GM23338 (cell line): ENCODE measurements at regions not wholly inside any gene's neighbourhood (a gene's known extent, or its start where the extent isn't known, plus 50 kb on each side); places are given as distances from the start of the nearest gene placed in this dataset.

Experiments
- ATAC-seq: fragments of 200-7000 bp; cut with Tn5 transposase; 3 replicates; pipeline ENCODE4 v1.9.1; 2020
- DNase-seq: peaks from one replicate; pipeline ENCODE4 v3.0.0-alpha.2; 2015; ENCODE audit warnings: low spot score
- H2AFZ ChIP-seq: fragments of 200-600 bp; sonication (generic); 2 replicates; pipeline ENCODE4 v1.8.0; 2016; ENCODE audit warnings: antibody characterized with exemption, mild to moderate bottlenecking, moderate library complexity
- H3F3A ChIP-seq: fragments of 200-600 bp; sonication (generic); replicated peaks from 2 replicates; pipeline ENCODE4 v1.8.0; 2017; ENCODE audit warnings: antibody characterized with exemption, mixed run types, low read depth
- H3K27ac ChIP-seq: fragments of 200-600 bp; sonication (generic); 2 replicates; pipeline ENCODE4 v1.6.1; 2016; ENCODE audit warnings: low read depth
- H3K27me3 ChIP-seq: fragments of 200-600 bp; sonication (generic); 2 replicates; pipeline ENCODE4 v1.8.0; 2016; ENCODE audit warnings: mild to moderate bottlenecking, mixed run types, moderate library complexity; ENCODE audit not compliant: insufficient read depth
- H3K36me3 ChIP-seq: fragments of 200-600 bp; sonication (generic); 2 replicates; pipeline ENCODE4 v1.8.0; 2016; ENCODE audit warnings: mild to moderate bottlenecking; ENCODE audit not compliant: insufficient read depth
- H3K4me1 ChIP-seq: fragments of 200-600 bp; sonication (generic); 2 replicates; pipeline ENCODE4 v1.8.0; 2016; ENCODE audit warnings: mild to moderate bottlenecking, moderate library complexity; ENCODE audit not compliant: insufficient read depth
- H3K4me2 ChIP-seq: fragments of 200-600 bp; sonication (generic); 2 replicates; pipeline ENCODE4 v1.7.1; 2017; ENCODE audit warnings: mixed run types
- H3K4me3 ChIP-seq: fragments of 200-600 bp; sonication (generic); 2 replicates; pipeline ENCODE4 v1.6.1; 2016; ENCODE audit warnings: mixed run types
- H3K79me2 ChIP-seq: fragments of 200-600 bp; sonication (generic); replicated peaks from 2 replicates; pipeline ENCODE4 v1.8.0; 2017; ENCODE audit warnings: mild to moderate bottlenecking; ENCODE audit not compliant: insufficient read depth
- H3K9me2 ChIP-seq: fragments of 200-600 bp; sonication (generic); 2 replicates; pipeline ENCODE4 v1.8.0; 2017; ENCODE audit not compliant: insufficient read depth
- H4K20me1 ChIP-seq: fragments of 200-600 bp; sonication (generic); replicated peaks from 2 replicates; pipeline ENCODE4 v1.8.0; 2017; ENCODE audit warnings: mild to moderate bottlenecking; ENCODE audit not compliant: insufficient read depth
- H3K27ac Mint-ChIP-seq: 2 replicates; pipeline ENCODE4 v1.8.0; 2020; ENCODE audit warnings: inconsistent platforms, mild to moderate bottlenecking, moderate library complexity, mixed read lengths
- H3K27me3 Mint-ChIP-seq: 3 replicates; pipeline ENCODE4 v1.8.0; 2022; ENCODE audit warnings: low read depth, mild to moderate bottlenecking, moderate library complexity, mixed read lengths, inconsistent platforms; ENCODE audit not compliant: insufficient read depth, poor library complexity
- H3K36me3 Mint-ChIP-seq: 3 replicates; pipeline ENCODE4 v1.8.0; 2021; ENCODE audit warnings: low read depth, mild to moderate bottlenecking, inconsistent platforms, moderate library complexity, mixed read lengths
- H3K4me1 Mint-ChIP-seq: 3 replicates; pipeline ENCODE4 v1.8.0; 2020; ENCODE audit warnings: mild to moderate bottlenecking, inconsistent platforms, mixed read lengths
- H3K4me3 Mint-ChIP-seq: 3 replicates; pipeline ENCODE4 v1.8.0; 2021; ENCODE audit warnings: moderate library complexity, mild to moderate bottlenecking, inconsistent platforms, mixed read lengths
- H3K9me3 Mint-ChIP-seq: 3 replicates; pipeline ENCODE4 v1.8.0; 2020; ENCODE audit warnings: moderate library complexity, mild to moderate bottlenecking, inconsistent platforms, mixed read lengths
- CREB1 ChIP-seq: fragments of 250-450 bp; sonication (Bioruptor Pico); IDR thresholded peaks from 2 replicates; pipeline ENCODE4 v1.5.0; 2020; ENCODE audit warnings: low read depth, mild to moderate bottlenecking, moderate library complexity
- EZH2 ChIP-seq: fragments of 200-600 bp; sonication (generic); IDR thresholded peaks from one replicate; pipeline ENCODE4 v1.8.0; 2017; ENCODE audit warnings: antibody characterized with exemption, mild to moderate bottlenecking, low read depth; ENCODE audit not compliant: unreplicated experiment
- EZH2phosphoT487 ChIP-seq: fragments of 200-600 bp; sonication (generic); IDR thresholded peaks from one replicate; pipeline ENCODE4 v1.8.1; 2018; ENCODE audit warnings: antibody characterized with exemption; ENCODE audit not compliant: unreplicated experiment
- JUNB ChIP-seq: IDR thresholded peaks from one replicate; pipeline ENCODE4 v1.6.1; 2016; ENCODE audit warnings: antibody characterized with exemption; ENCODE audit not compliant: unreplicated experiment
- NANOG ChIP-seq: IDR thresholded peaks from 2 replicates; pipeline ENCODE4 v1.6.1; 2016; ENCODE audit warnings: antibody characterized with exemption, borderline replicate concordance
- POLR2AphosphoS5 ChIP-seq: IDR thresholded peaks from 2 replicates; pipeline ENCODE4 v1.6.1; 2016; ENCODE audit warnings: antibody characterized with exemption, low read depth
- STAT1 ChIP-seq: IDR thresholded peaks from one replicate; pipeline ENCODE4 v1.6.1; 2016; ENCODE audit warnings: antibody characterized with exemption; ENCODE audit not compliant: unreplicated experiment
- ZNF114 ChIP-seq: fragments of 250-450 bp; sonication (Bioruptor Pico); IDR thresholded peaks from 2 replicates; pipeline ENCODE4 v1.5.0; 2020; ENCODE audit warnings: mild to moderate bottlenecking, moderate library complexity
- ZNF331 ChIP-seq: fragments of 250-450 bp; sonication (Bioruptor Pico); IDR thresholded peaks from 2 replicates; pipeline ENCODE4 v1.5.0; 2020; ENCODE audit warnings: low read depth, mild to moderate bottlenecking, moderate library complexity
- TF ChIP-seq, protein P1 (sequence below): fragments of 250-450 bp; sonication (Bioruptor Pico); IDR thresholded peaks from 2 replicates; pipeline ENCODE4 v1.5.0; 2020; ENCODE audit warnings: mild to moderate bottlenecking, moderate library complexity
- TF ChIP-seq, protein P2 (sequence below): IDR thresholded peaks from 2 replicates; pipeline ENCODE4 v1.6.1; 2016; ENCODE audit warnings: antibody characterized with exemption
- TF ChIP-seq, protein P3 (sequence below), 2 experiments: fragments of 200-600 bp in 1 of 2; sonication (generic) in 1 of 2; conservative IDR thresholded peaks; 2 replicates each; pipeline versions ENCODE4 v1.5.1 to v1.6.1; 2016 to 2017; ENCODE audit warnings: antibody characterized with exemption in 2 of 2, low read depth in 2 of 2, mild to moderate bottlenecking in 2 of 2, moderate library complexity in 1 of 2
- TF ChIP-seq, protein P4 (sequence below): IDR thresholded peaks from one replicate; pipeline ENCODE4 v1.6.1; 2018; ENCODE audit warnings: antibody characterized with exemption; ENCODE audit not compliant: unreplicated experiment

DNA sequence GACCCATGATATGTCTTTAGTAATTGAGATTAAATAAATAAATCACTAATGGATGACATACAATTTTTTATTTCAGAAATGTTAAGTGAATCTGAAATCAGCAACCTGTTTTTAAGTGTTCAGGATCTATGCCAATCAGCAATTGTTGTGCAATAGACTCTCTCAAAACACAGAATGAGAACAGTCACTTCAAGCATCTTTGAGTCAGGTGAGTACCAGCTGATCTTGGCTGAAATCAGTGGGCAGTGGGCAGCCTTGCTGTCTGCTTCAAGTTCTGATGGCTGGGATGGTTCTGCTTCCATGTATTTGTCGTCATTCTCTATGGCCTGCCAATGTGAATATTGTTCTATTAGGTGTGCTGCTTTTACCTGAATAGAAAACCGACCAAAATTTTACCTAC, 82.3 kb upstream of the NRG3 start:
- ATAC-seq = no peak
- no peak overlapping the region for H3K4me2 ChIP-seq
- no peaks in the 10 kb centered on the region for H3K9me3 Mint-ChIP-seq

More for the DNA sequence above, 82.3 kb upstream of the NRG3 start:
- TF ChIP-seq EZH2phosphoT487 (no peak), ZNF331 (no peak), POLR2AphosphoS5 (no peak), STAT1 (no peak), JUNB (no peak), ZNF114 (no peak), EZH2 (no peak), CREB1 (CRISPR knock-in tag) (no peak), NANOG (no peak)
- TF ChIP-seq, protein P1, sequence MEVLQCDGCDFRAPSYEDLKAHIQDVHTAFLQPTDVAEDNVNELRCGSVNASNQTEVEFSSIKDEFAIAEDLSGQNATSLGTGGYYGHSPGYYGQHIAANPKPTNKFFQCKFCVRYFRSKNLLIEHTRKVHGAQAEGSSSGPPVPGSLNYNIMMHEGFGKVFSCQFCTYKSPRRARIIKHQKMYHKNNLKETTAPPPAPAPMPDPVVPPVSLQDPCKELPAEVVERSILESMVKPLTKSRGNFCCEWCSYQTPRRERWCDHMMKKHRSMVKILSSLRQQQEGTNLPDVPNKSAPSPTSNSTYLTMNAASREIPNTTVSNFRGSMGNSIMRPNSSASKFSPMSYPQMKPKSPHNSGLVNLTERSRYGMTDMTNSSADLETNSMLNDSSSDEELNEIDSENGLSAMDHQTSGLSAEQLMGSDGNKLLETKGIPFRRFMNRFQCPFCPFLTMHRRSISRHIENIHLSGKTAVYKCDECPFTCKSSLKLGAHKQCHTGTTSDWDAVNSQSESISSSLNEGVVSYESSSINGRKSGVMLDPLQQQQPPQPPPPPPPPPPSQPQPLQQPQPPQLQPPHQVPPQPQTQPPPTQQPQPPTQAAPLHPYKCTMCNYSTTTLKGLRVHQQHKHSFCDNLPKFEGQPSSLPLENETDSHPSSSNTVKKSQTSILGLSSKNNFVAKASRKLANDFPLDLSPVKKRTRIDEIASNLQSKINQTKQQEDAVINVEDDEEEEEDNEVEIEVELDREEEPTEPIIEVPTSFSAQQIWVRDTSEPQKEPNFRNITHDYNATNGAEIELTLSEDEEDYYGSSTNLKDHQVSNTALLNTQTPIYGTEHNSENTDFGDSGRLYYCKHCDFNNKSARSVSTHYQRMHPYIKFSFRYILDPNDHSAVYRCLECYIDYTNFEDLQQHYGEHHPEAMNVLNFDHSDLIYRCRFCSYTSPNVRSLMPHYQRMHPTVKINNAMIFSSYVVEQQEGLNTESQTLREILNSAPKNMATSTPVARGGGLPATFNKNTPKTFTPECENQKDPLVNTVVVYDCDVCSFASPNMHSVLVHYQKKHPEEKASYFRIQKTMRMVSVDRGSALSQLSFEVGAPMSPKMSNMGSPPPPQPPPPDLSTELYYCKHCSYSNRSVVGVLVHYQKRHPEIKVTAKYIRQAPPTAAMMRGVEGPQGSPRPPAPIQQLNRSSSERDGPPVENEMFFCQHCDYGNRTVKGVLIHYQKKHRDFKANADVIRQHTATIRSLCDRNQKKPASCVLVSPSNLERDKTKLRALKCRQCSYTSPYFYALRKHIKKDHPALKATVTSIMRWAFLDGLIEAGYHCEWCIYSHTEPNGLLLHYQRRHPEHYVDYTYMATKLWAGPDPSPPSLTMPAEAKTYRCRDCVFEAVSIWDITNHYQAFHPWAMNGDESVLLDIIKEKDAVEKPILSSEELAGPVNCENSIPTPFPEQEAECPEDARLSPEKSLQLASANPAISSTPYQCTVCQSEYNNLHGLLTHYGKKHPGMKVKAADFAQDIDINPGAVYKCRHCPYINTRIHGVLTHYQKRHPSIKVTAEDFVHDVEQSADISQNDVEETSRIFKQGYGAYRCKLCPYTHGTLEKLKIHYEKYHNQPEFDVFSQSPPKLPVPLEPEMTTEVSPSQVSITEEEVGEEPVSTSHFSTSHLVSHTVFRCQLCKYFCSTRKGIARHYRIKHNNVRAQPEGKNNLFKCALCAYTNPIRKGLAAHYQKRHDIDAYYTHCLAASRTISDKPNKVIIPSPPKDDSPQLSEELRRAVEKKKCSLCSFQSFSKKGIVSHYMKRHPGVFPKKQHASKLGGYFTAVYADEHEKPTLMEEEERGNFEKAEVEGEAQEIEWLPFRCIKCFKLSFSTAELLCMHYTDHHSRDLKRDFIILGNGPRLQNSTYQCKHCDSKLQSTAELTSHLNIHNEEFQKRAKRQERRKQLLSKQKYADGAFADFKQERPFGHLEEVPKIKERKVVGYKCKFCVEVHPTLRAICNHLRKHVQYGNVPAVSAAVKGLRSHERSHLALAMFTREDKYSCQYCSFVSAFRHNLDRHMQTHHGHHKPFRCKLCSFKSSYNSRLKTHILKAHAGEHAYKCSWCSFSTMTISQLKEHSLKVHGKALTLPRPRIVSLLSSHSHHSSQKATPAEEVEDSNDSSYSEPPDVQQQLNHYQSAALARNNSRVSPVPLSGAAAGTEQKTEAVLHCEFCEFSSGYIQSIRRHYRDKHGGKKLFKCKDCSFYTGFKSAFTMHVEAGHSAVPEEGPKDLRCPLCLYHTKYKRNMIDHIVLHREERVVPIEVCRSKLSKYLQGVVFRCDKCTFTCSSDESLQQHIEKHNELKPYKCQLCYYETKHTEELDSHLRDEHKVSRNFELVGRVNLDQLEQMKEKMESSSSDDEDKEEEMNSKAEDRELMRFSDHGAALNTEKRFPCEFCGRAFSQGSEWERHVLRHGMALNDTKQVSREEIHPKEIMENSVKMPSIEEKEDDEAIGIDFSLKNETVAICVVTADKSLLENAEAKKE (CRISPR knock-in tag) = no peak
- TF ChIP-seq, protein P2, sequence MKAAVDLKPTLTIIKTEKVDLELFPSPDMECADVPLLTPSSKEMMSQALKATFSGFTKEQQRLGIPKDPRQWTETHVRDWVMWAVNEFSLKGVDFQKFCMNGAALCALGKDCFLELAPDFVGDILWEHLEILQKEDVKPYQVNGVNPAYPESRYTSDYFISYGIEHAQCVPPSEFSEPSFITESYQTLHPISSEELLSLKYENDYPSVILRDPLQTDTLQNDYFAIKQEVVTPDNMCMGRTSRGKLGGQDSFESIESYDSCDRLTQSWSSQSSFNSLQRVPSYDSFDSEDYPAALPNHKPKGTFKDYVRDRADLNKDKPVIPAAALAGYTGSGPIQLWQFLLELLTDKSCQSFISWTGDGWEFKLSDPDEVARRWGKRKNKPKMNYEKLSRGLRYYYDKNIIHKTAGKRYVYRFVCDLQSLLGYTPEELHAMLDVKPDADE = no peak
- TF ChIP-seq, protein P3, sequence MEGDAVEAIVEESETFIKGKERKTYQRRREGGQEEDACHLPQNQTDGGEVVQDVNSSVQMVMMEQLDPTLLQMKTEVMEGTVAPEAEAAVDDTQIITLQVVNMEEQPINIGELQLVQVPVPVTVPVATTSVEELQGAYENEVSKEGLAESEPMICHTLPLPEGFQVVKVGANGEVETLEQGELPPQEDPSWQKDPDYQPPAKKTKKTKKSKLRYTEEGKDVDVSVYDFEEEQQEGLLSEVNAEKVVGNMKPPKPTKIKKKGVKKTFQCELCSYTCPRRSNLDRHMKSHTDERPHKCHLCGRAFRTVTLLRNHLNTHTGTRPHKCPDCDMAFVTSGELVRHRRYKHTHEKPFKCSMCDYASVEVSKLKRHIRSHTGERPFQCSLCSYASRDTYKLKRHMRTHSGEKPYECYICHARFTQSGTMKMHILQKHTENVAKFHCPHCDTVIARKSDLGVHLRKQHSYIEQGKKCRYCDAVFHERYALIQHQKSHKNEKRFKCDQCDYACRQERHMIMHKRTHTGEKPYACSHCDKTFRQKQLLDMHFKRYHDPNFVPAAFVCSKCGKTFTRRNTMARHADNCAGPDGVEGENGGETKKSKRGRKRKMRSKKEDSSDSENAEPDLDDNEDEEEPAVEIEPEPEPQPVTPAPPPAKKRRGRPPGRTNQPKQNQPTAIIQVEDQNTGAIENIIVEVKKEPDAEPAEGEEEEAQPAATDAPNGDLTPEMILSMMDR (conservative IDR thresholded peaks at IDR 0.05; ENCODE audit: low read depth in 2 of 2) = no peak
- TF ChIP-seq, protein P4, sequence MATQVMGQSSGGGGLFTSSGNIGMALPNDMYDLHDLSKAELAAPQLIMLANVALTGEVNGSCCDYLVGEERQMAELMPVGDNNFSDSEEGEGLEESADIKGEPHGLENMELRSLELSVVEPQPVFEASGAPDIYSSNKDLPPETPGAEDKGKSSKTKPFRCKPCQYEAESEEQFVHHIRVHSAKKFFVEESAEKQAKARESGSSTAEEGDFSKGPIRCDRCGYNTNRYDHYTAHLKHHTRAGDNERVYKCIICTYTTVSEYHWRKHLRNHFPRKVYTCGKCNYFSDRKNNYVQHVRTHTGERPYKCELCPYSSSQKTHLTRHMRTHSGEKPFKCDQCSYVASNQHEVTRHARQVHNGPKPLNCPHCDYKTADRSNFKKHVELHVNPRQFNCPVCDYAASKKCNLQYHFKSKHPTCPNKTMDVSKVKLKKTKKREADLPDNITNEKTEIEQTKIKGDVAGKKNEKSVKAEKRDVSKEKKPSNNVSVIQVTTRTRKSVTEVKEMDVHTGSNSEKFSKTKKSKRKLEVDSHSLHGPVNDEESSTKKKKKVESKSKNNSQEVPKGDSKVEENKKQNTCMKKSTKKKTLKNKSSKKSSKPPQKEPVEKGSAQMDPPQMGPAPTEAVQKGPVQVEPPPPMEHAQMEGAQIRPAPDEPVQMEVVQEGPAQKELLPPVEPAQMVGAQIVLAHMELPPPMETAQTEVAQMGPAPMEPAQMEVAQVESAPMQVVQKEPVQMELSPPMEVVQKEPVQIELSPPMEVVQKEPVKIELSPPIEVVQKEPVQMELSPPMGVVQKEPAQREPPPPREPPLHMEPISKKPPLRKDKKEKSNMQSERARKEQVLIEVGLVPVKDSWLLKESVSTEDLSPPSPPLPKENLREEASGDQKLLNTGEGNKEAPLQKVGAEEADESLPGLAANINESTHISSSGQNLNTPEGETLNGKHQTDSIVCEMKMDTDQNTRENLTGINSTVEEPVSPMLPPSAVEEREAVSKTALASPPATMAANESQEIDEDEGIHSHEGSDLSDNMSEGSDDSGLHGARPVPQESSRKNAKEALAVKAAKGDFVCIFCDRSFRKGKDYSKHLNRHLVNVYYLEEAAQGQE = no peak
- no peaks in the 10 kb centered on the region for H3K27me3 ChIP-seq
- H4K20me1 ChIP-seq = no peaks in the 10 kb centered on the region
- peaks cover 6% of the 10 kb centered on the region; the same call in 1 of the 2 replicates for H3K9me2 ChIP-seq
- H3K79me2 ChIP-seq = no peaks in the 10 kb centered on the region
- no peak overlapping the region for H3K4me3 Mint-ChIP-seq
- H3K4me3 ChIP-seq = no peak overlapping the region
- peaks cover 7% of the 10 kb centered on the region; the same call in 2 of the 3 replicates for H3K4me1 Mint-ChIP-seq
- H3K36me3 ChIP-seq = no peaks in the 10 kb centered on the region
- no peaks in the 10 kb centered on the region for H3F3A ChIP-seq
- H3K36me3 Mint-ChIP-seq = no peaks in the 10 kb centered on the region
- H3K4me1 ChIP-seq = no peaks in the 10 kb centered on the region
- no peak overlapping the region for H2AFZ ChIP-seq
- no peaks in the 10 kb centered on the region for H3K27me3 Mint-ChIP-seq
- H3K27ac Mint-ChIP-seq = no peak overlapping the region
- DNase-seq = no peak
- H3K27ac ChIP-seq = no peak overlapping the region
